A673 (cell line): ENCODE measurements at regions not wholly inside any gene's neighbourhood (a gene's known extent, or its start where the extent isn't known, plus 50 kb on each side); places are given as distances from the start of the nearest gene placed in this dataset.

Source experiments
- EZH2 ChIP-seq: fragments of 200-600 bp; sonication (generic); IDR thresholded peaks from 2 replicates; pipeline ENCODE4 v1.6.1; 2017; ENCODE audit warnings: borderline replicate concordance, low read depth, mild to moderate bottlenecking, mixed read lengths, antibody characterized with exemption, low read length; ENCODE audit not compliant: poor library complexity, severe bottlenecking
- TF ChIP-seq, protein P1 (sequence below): fragments of 300-800, 200-600 bp; sonication (generic); conservative IDR thresholded peaks from 2 replicates; pipeline ENCODE4 v1.5.1; 2017; ENCODE audit warnings: low read depth, mild to moderate bottlenecking, antibody characterized with exemption, low read length, moderate library complexity, mixed read lengths

DNA sequence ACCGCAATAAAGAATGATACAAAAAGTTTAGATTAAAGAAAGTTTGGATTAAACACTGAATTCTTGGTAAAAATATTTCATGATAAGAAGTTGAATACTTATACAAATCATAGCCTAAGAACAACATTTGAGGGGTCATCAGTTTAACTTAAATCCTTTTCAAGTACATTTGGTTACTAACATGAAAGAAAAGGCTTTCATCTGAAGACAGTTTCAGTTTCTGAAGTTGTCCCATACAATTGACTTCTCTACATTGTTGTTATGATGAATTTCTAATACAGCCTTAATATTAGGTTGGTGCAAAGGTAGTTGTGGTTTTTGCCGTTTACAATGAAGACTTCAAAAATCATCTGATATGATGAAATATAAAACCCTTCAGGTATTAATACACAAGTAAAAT lies 317.5 kb upstream of the MAGI2 start:
- TF ChIP-seq, protein P1, sequence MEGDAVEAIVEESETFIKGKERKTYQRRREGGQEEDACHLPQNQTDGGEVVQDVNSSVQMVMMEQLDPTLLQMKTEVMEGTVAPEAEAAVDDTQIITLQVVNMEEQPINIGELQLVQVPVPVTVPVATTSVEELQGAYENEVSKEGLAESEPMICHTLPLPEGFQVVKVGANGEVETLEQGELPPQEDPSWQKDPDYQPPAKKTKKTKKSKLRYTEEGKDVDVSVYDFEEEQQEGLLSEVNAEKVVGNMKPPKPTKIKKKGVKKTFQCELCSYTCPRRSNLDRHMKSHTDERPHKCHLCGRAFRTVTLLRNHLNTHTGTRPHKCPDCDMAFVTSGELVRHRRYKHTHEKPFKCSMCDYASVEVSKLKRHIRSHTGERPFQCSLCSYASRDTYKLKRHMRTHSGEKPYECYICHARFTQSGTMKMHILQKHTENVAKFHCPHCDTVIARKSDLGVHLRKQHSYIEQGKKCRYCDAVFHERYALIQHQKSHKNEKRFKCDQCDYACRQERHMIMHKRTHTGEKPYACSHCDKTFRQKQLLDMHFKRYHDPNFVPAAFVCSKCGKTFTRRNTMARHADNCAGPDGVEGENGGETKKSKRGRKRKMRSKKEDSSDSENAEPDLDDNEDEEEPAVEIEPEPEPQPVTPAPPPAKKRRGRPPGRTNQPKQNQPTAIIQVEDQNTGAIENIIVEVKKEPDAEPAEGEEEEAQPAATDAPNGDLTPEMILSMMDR = no peak
- no peak for TF ChIP-seq EZH2
